ENCODE measurements at regions not wholly inside any gene's neighbourhood (a gene's known extent, or its start where the extent isn't known, plus 50 kb on each side); places are given as distances from the start of the nearest gene placed in this dataset.

- TF ChIP-seq ESRRA (IDR thresholded peaks at IDR 0.05; ENCODE audit: borderline replicate concordance, low read length) = no peak
- TF ChIP-seq HDAC2 (IDR thresholded peaks at IDR 0.05) = no peak
- TF ChIP-seq, protein P1, sequence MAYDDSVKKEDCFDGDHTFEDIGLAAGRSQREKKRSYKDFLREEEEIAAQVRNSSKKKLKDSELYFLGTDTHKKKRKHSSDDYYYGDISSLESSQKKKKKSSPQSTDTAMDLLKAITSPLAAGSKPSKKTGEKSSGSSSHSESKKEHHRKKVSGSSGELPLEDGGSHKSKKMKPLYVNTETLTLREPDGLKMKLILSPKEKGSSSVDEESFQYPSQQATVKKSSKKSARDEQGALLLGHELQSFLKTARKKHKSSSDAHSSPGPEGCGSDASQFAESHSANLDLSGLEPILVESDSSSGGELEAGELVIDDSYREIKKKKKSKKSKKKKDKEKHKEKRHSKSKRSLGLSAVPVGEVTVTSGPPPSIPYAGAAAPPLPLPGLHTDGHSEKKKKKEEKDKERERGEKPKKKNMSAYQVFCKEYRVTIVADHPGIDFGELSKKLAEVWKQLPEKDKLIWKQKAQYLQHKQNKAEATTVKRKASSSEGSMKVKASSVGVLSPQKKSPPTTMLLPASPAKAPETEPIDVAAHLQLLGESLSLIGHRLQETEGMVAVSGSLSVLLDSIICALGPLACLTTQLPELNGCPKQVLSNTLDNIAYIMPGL (CRISPR knock-in tag; IDR thresholded peaks at IDR 0.05; ENCODE audit: borderline replicate concordance) = no peak
- TF ChIP-seq, protein P2, sequence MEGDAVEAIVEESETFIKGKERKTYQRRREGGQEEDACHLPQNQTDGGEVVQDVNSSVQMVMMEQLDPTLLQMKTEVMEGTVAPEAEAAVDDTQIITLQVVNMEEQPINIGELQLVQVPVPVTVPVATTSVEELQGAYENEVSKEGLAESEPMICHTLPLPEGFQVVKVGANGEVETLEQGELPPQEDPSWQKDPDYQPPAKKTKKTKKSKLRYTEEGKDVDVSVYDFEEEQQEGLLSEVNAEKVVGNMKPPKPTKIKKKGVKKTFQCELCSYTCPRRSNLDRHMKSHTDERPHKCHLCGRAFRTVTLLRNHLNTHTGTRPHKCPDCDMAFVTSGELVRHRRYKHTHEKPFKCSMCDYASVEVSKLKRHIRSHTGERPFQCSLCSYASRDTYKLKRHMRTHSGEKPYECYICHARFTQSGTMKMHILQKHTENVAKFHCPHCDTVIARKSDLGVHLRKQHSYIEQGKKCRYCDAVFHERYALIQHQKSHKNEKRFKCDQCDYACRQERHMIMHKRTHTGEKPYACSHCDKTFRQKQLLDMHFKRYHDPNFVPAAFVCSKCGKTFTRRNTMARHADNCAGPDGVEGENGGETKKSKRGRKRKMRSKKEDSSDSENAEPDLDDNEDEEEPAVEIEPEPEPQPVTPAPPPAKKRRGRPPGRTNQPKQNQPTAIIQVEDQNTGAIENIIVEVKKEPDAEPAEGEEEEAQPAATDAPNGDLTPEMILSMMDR (IDR thresholded peaks at IDR 0.05) = no peak
- no peak for TF ChIP-seq CEBPB (IDR thresholded peaks at IDR 0.05)
- TF ChIP-seq JUN (IDR thresholded peaks at IDR 0.05) = no peak
- TF ChIP-seq EP300 (IDR thresholded peaks at IDR 0.05) = no peak
- no peak for TF ChIP-seq POLR2AphosphoS2 (conservative IDR thresholded peaks at IDR 0.05; ENCODE audit: low read length)
- TF ChIP-seq RCOR1 (IDR thresholded peaks at IDR 0.05; ENCODE audit: low read depth, low read length) = no peak
These were observed 369.5 kb downstream of the TMEM167A start for GRCh38 chr5:82707741-82708140.
